ENCODE measurements at regions not wholly inside any gene's neighbourhood (a gene's known extent, or its start where the extent isn't known, plus 50 kb on each side); places are given as distances from the start of the nearest gene placed in this dataset.

DNA sequence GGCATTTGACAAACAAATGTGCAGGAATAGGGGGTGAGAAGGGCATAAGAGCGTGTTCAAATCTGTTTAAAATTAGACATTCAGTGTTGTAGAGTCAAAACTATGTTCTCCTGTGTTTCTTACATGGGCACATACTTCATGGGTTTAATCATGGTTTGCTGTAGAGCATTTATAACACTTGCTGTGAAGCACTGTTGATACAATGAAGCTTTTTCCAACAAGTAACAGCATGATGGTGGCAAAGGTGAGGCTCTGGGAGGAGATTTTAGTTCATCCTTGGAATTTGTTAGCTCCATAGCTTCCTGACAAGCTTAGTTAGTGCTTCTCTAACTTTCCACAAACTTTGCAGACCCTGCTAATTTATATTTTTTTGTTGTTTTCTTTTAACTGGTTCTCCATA lies 900.7 kb downstream of the TFAP2A start:
- no peak overlapping the region for H3K27ac ChIP-seq (ENCODE audit: low read depth in 1 of 2, low read length in 1 of 2)
- no peak overlapping the region for H3K4me3 ChIP-seq
- no peaks in the 10 kb centered on the region for H3K9me3 ChIP-seq (ENCODE audit: control insufficient read depth in 4 of 4, insufficient read depth in 3 of 4, low read length in 3 of 4)
- H3K27me3 ChIP-seq (ENCODE audit: control insufficient read depth in 3 of 3, insufficient read depth in 3 of 3, low read length in 2 of 3): no peaks in the 10 kb centered on the region
- H3K4me1 ChIP-seq (ENCODE audit: control insufficient read depth in 5 of 5, insufficient read depth in 5 of 5, low read length in 5 of 5): no peaks in the 10 kb centered on the region
- no peaks in the 10 kb centered on the region for H3K36me3 ChIP-seq (ENCODE audit: control insufficient read depth in 4 of 4, insufficient read depth in 4 of 4, low read length in 4 of 4)
- H3K9ac ChIP-seq (ENCODE audit: insufficient read depth in 1 of 2, low read length in 2 of 2): no peak overlapping the region
- no peak for ATAC-seq (ENCODE audit: insufficient read depth, low FRiP score)
- TF ChIP-seq, protein P1, sequence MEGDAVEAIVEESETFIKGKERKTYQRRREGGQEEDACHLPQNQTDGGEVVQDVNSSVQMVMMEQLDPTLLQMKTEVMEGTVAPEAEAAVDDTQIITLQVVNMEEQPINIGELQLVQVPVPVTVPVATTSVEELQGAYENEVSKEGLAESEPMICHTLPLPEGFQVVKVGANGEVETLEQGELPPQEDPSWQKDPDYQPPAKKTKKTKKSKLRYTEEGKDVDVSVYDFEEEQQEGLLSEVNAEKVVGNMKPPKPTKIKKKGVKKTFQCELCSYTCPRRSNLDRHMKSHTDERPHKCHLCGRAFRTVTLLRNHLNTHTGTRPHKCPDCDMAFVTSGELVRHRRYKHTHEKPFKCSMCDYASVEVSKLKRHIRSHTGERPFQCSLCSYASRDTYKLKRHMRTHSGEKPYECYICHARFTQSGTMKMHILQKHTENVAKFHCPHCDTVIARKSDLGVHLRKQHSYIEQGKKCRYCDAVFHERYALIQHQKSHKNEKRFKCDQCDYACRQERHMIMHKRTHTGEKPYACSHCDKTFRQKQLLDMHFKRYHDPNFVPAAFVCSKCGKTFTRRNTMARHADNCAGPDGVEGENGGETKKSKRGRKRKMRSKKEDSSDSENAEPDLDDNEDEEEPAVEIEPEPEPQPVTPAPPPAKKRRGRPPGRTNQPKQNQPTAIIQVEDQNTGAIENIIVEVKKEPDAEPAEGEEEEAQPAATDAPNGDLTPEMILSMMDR (IDR thresholded peaks at IDR 0.05; ENCODE audit: control extremely low read depth, extremely low read depth): no peak
- DNase-seq: no peak
- WGBS, 2 donors: 88% methylated on average over 1 of the region's 1 CpG

DNA sequence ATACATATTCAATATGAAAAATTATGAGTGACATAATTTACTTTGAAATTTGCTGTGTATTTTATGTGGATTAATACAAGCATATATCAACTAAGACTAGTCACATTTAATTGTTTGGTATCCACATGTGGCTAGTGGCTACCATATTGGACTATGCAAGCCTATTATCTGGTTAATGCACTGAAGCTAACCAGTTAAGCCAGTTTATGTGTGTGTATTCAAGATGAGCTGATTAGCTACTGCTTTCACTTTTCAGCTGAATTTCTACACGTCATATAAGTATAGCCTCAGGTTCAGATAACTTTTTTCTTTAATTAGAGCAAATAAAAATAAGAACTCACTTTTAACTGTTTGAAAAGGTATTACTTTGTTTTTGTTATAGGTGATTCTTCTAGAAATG lies 903.7 kb downstream of the TFAP2A start:
- WGBS, 2 donors: 64 to 76% methylated on average over 1 of the region's 1 CpG
- H3K9ac ChIP-seq (ENCODE audit: insufficient read depth in 1 of 2, low read length in 2 of 2): no peak overlapping the region
- H3K27me3 ChIP-seq (ENCODE audit: control insufficient read depth in 3 of 3, insufficient read depth in 3 of 3, low read length in 2 of 3): no peaks in the 10 kb centered on the region
- ATAC-seq (ENCODE audit: insufficient read depth, low FRiP score) (no peak), DNase-seq (peak in 1 of 3 donors; percentile 2)
- peaks cover 0 to 5% (median 2%) of the 10 kb centered on the region in 4 donors for H3K9me3 ChIP-seq (ENCODE audit: control insufficient read depth in 4 of 4, insufficient read depth in 3 of 4, low read length in 3 of 4)
- H3K4me3 ChIP-seq: no peak overlapping the region
- H3K36me3 ChIP-seq (ENCODE audit: control insufficient read depth in 4 of 4, insufficient read depth in 4 of 4, low read length in 4 of 4): no peaks in the 10 kb centered on the region
- no peaks in the 10 kb centered on the region for H3K4me1 ChIP-seq (ENCODE audit: control insufficient read depth in 5 of 5, insufficient read depth in 5 of 5, low read length in 5 of 5)
- TF ChIP-seq, protein P1 (IDR thresholded peaks at IDR 0.05; ENCODE audit: control extremely low read depth, extremely low read depth): no peak
- no peak overlapping the region for H3K27ac ChIP-seq (ENCODE audit: low read depth in 1 of 2, low read length in 1 of 2)

DNA sequence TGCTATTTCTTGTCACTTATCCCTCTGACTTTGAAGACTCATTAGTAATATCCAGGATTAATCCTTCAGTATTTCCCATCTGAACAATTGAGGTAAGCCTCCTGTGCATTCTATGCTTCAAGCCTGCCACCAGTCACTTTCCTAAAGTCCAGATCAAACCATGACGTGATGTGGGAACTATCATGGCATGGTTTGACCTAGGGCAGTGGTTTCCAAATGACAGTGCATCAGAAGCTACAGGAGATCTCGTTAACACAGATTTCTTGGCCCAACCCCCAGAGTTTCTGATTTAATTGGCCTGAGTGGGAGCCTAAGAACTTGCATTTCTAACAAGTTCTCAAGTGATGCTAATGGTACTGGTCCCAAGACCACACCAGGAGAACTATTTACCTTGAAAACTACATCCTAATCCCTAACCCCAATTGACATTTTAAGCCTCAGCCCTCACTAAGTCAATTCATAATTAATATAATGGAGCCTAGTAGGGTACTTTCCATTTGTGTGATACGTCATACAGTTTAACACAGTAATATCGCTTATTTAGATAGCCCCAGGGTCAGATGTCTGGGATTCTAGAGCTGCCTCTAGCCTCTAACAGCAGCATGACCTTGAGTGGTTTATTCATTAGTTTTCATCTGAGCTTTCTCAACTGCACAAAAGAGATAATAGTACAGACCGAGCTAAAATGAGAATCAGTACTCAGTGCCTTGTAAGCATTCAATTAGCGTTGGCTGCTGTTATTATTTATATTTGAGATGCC lies 907.6 kb downstream of the TFAP2A start:
- no peak overlapping the region for H3K9ac ChIP-seq (ENCODE audit: insufficient read depth in 1 of 2, low read length in 2 of 2)
- DNase-seq: no peak
- no peaks in the 10 kb centered on the region for H3K36me3 ChIP-seq (ENCODE audit: control insufficient read depth in 4 of 4, insufficient read depth in 4 of 4, low read length in 4 of 4)
- TF ChIP-seq, protein P1 (IDR thresholded peaks at IDR 0.05; ENCODE audit: control extremely low read depth, extremely low read depth): no peak
- no peak overlapping the region for H3K4me3 ChIP-seq
- WGBS, 2 donors: 88 to 89% methylated on average over 6 of the region's 6 CpGs
- H3K27me3 ChIP-seq (ENCODE audit: control insufficient read depth in 3 of 3, insufficient read depth in 3 of 3, low read length in 2 of 3): no peaks in the 10 kb centered on the region
- no peak for ATAC-seq (ENCODE audit: insufficient read depth, low FRiP score)
- no peak overlapping the region for H3K27ac ChIP-seq (ENCODE audit: low read depth in 1 of 2, low read length in 1 of 2)
- H3K4me1 ChIP-seq (ENCODE audit: control insufficient read depth in 5 of 5, insufficient read depth in 5 of 5, low read length in 5 of 5): no peaks in the 10 kb centered on the region
- peaks cover 0 to 5% (median 2%) of the 10 kb centered on the region in 4 donors for H3K9me3 ChIP-seq (ENCODE audit: control insufficient read depth in 4 of 4, insufficient read depth in 3 of 4, low read length in 3 of 4)

DNA sequence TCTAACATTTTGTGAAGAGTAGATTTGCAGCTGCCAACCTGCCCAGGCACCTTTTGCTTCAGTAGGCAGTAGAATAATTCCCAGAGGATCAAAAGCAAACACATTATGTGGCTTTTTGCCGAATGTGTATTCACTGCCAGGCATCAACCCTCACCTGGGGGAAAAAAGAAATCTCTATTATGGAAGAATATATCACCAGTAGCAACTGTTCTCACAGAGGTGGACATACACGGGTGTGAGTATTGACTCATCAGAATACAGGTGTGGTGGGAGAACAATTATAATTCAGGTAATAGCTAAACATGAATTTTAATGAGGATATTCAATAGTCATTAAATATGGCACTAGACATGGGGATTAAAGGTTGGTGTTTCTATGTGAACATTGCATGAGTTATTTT lies 910.7 kb downstream of the TFAP2A start:
- no peaks in the 10 kb centered on the region for H3K27me3 ChIP-seq (ENCODE audit: control insufficient read depth in 3 of 3, insufficient read depth in 3 of 3, low read length in 2 of 3)
- no peak overlapping the region for H3K9ac ChIP-seq (ENCODE audit: insufficient read depth in 1 of 2, low read length in 2 of 2)
- TF ChIP-seq, protein P1 (IDR thresholded peaks at IDR 0.05; ENCODE audit: control extremely low read depth, extremely low read depth): no peak
- no peaks in the 10 kb centered on the region for H3K36me3 ChIP-seq (ENCODE audit: control insufficient read depth in 4 of 4, insufficient read depth in 4 of 4, low read length in 4 of 4)
- peaks cover 0 to 5% (median 3%) of the 10 kb centered on the region in 4 donors for H3K9me3 ChIP-seq (ENCODE audit: control insufficient read depth in 4 of 4, insufficient read depth in 3 of 4, low read length in 3 of 4)
- H3K4me3 ChIP-seq: no peak overlapping the region
- no peak for ATAC-seq (ENCODE audit: insufficient read depth, low FRiP score)
- 83 to 89% methylated on average over 2 of the region's 2 CpGs for WGBS, 2 donors
- no peak for DNase-seq
- H3K4me1 ChIP-seq (ENCODE audit: control insufficient read depth in 5 of 5, insufficient read depth in 5 of 5, low read length in 5 of 5): no peaks in the 10 kb centered on the region
- no peak overlapping the region for H3K27ac ChIP-seq (ENCODE audit: low read depth in 1 of 2, low read length in 1 of 2)
